GM18868 (cell line): ENCODE measurements at regions not wholly inside any gene's neighbourhood (a gene's known extent, or its start where the extent isn't known, plus 50 kb on each side); places are given as distances from the start of the nearest gene placed in this dataset.

Source experiments
- ATAC-seq: cut with Tn5 transposase; IDR thresholded peaks from one replicate; pipeline ENCODE4 v1.9.1; 2021; ENCODE audit warnings: mild to moderate bottlenecking, moderate library complexity; ENCODE audit not compliant: unreplicated experiment

- ATAC-seq, result no peak
These were observed 843.9 kb downstream of the QKI start for GRCh38 chr6:164258421-164258820.

DNA sequence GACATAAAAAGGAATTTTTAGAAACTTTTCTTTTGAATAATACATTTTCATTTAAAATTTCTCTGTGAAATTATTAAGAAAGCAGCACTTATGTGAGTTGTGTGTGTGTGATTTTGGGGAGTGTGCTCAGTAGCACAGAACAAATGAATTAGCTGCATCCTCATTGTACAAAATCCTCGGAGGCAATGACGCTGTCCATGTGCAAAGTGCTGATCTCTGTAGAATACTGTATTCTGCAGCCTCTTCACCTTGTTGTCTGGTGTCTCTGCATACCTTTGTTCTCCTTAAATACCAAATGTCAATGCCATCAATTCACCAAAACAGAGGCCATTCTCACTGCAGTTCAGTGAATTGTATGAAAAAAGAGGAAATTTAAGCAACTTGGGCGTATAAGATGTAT, 838.4 kb downstream of the QKI start:
- ATAC-seq, result no peak

DNA sequence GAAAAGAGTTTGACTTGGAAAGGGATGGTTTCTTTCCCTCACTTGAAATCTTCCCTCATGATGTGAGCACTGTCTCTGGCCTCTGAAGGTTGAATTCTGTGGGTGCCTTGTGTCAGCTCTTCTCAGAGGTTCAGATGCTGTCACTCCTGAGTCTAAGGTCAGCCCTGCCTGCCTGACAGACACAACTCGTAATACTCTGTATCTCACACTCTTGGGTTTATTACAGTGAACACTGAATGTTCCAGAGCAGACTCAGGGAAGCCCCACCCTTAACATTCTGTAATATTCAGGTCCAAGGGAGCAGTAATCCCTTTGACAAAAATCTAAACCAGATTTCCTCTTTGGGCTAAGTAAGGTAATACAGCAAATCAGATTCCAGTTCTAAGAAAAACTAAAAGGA, 837.8 kb downstream of the QKI start:
- no peak for ATAC-seq

GRCh38 chr6:164247106-164247505, 832.6 kb downstream of the QKI start:
- ATAC-seq, result no peak

DNA sequence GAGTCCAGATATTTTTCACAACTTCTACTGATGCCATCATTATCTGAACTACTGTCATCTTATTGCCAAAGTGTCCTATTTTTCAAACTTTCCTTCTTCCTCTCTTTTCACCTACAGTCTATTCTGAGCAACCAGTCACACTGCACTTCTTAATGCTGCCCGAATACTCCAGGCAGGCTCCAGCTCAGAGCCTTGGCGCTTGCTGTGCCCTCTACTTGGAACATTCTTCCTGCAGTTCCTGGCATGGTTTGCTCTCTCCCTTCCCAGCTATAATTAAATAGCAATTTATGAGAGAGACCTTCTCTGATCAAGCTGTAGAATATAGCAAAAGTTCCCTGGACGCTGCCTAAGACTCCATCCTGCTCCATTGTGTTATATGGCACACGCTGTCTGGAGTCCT, 831.6 kb downstream of the QKI start:
- no peak for ATAC-seq

DNA sequence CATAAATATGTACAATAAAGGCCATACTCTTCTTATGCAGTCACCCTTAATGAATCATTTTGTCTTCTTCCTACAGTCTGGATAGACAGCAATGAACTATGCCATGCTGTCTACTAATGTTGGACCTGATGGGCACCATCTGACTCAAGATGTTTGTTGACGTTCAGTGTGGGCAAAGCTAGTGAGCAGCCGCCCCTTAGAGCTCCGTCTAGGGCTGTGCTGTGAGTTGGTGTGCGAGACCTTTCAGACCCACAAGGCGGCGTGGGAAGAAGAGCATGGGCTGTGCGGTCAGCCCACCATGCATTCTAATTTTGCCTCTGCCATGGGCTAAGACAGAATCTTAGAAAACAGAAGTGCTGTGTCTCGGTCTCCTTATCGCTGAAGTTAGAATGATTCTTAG, 829.4 kb downstream of the QKI start:
- no peak for ATAC-seq

DNA sequence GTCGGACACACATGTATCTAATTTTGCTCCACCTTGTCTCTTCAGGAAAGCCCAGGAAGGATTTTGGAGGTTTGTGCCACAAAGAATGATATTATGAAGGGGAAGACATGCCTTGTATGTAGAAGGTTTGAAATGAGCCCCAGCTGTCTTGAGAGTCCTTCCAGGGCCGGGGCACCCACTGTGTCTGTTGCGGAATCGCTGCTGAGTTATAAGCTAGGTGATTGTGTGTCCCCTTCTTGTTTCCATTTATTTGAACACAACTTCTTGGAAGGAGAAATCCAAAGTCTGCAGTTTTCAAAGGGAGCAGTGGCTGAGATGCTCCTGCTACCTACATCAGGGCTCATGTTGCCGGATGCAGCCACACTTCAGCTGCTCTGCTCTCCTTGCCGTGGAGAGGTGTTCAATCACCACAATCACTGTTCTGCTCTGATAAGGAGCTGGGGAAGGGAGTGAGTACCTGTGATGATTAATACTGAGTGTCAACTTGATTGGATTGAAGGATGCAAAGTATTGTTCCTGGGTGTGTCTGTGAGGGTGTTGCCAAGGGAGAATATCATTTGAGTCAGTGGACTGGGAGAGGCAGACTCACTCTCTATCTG, 828.6 kb downstream of the QKI start:
- no peak for ATAC-seq

- ATAC-seq, result no peak
These were observed 816.3 kb downstream of the QKI start for GRCh38 chr6:164230804-164231203.

GRCh38 chr6:164230259-164230658, 815.7 kb downstream of the QKI start:
- ATAC-seq, result no peak

DNA sequence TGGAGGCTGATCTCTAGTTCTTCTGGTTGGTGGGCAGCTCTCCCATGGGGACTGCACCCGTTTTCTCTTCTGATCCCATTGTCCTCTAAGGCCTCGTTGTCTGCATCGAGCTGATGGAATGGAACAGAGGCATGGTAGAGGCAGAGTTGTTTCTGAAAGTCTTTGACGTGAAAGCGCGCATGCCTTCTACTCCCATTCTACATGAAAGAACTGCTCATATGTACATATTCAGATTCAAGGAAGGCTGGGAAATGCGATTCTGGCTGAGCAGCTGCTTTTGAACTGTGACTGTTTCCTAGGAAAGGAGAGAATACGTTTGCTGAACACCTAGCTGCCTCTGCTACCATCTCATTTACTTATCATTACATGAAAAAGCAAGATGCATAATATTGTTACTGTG, 815.2 kb downstream of the QKI start:
- ATAC-seq, result no peak

DNA sequence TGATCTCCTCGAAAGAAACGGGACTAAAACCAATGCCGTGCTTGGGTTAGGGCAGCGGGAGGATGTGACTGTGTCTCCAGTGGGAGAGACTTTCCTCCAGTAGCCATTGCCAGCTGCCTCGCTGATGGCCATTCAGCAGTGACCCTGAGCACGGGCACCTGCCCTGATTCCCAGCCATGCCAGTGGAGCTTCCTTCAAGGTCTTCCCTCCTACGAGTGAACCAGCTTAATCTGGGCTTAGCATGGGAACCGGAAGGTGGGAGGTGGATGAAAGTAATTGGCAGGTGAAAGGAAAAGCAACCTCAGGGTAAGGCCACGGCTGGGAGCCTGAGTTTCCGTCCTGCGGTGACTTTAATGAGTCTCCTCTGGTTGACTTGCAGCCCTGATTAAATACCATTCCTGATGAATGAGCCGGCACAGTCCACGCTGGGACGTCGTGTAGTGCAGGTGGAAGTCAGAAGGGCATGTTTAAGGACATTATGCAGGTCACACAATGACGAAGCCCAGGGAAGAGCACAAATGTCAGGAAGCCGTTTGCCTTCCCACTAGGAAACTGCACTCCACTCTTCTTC, 813.5 kb downstream of the QKI start:
- ATAC-seq, result no peak

GRCh38 chr6:164216839-164217238, 802.3 kb downstream of the QKI start:
- no peak for ATAC-seq

GRCh38 chr6:164216368-164216767, 801.9 kb downstream of the QKI start:
- no peak for ATAC-seq

DNA sequence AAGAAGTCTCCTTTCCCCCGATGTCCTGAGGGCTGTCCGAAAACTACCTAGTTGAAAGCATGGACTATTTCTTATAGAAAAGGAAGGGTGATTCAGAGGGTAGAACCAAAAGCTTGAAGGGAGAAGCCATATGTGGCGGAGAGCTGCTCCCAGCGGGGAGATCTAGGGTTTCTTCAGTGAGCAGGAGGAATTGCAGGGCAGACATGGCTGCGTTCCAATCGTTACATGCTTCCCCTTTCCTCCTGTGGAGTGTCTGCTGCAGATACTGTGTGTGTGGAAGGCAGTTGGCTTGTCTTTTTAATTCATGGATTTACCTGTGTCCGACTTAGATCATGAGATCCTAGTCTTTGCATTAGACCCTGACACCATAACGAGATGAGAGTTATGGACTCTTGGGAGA, 799.5 kb downstream of the QKI start:
- no peak for ATAC-seq

- ATAC-seq, result no peak
These were observed 796.7 kb downstream of the QKI start for GRCh38 chr6:164211254-164211653.

DNA sequence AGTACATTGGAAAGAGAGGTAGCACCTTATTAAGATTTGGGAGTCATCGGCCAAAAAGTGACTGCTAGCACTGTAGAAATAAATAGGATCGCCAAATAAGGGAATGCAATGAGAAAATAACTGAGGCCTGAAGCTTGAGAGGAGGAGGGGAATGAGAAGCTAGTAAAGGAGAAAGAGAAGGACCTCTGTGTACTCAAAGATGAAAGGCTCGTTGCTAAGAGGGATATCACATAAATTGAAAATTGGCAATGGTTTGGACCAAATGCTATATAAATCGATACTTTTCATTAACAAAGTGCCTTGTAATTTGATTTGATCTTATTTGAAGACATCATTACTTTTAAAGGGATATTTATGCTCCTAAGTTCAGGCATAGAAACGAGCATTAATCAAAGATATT, 796.3 kb downstream of the QKI start:
- no peak for ATAC-seq

GRCh38 chr6:164210323-164210722, 795.8 kb downstream of the QKI start:
- ATAC-seq, result no peak

GRCh38 chr6:164208371-164208770, 793.9 kb downstream of the QKI start:
- ATAC-seq, result no peak

GRCh38 chr6:164206807-164207423, 792.4 kb downstream of the QKI start:
- ATAC-seq, result no peak

DNA sequence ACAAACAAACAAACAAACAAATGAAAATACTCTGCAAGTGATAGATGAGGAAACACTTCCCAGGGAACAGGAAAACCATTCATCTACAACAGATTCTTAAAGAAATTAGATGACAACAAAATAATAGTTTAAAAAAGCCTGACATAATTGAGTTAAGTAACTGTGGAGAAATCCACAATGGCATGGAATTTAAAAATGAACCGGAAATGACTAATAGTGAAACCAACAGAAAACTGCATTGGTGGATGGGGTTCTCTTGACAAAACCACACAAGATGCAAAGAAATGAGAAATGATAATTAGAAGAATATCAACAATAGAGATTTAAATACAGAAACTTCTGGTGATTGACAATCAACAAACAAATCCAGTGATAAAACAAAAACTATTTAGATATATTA, 785.6 kb downstream of the QKI start:
- no peak for ATAC-seq

DNA sequence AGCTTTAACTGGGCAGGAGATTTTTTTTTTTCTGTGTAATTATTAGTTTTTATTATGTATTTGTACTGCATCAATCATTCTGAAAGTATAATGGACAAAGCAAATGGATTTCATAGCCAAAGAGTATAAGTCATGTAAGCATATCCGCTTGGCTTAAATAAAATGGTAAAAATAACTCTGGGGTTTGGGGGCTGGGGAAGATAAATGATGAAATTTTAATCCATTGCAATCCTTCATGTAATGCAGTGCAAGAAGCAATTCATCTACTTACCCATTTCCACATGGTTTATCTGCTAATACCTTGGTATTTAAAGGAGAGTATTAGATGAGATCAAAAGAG, 781.4 kb downstream of the QKI start:
- ATAC-seq, result no peak

DNA sequence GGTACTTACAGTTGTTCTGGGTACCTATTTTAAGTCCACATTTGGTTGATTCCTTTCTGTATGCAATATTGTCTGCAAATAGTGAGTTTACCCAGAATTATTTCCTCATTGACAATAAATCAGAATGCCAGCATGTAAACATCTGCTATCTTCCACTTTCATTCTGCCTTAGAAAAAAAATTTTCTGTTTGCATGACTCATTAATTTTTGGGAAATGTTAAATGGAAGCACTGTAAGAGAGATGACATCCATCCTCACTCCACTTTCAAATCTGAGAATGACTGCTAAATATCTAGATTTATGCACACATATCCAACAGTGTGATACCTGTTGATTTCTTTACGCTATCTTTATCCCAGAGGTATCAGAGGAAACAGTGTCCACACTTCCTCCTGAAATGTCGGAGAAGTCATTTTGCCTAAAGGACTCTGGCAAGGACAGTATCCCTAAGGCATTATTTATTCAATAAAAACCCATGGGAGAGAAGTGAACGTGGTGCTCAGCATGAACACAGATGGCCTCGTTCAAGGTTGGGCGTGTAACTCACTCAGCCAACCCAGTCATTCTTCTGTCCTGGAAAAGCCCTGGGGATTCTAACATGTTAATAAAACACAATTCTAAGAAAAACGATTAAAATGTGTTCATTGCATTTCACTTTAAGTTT, 780.9 kb downstream of the QKI start:
- ATAC-seq, result no peak
